K562 (cell line): ENCODE measurements at regions not wholly inside any gene's neighbourhood (a gene's known extent, or its start where the extent isn't known, plus 50 kb on each side); places are given as distances from the start of the nearest gene placed in this dataset.

Experiments
- ATAC-seq: fragments of 200-7000 bp; cut with Tn5 transposase; 3 replicates; pipeline ENCODE4 v1.9.1; 2020; ENCODE audit warnings: moderate library complexity
- BruUV-seq: library from RNA; stranded (reverse); fragments of 400-500 nt; replicated peaks from 2 replicates; lab custom pipeline; 2021; lab: Mats Ljungman, UMichigan
- CTCF ChIA-PET: fragments of 300-600 bp; formaldehyde crosslinking; extraction: SDS; loops from one replicate; lab custom pipeline; 2021; ENCODE audit warnings: low intra/inter-chr PET ratio; lab: Yijun Ruan, JAX
- POLR2A ChIA-PET: fragments of 300-600, 350-650 bp; sonication (Branson Sonifier 250); formaldehyde crosslinking; extraction: SDS; loops from one replicate; lab custom pipeline; 2021; ENCODE audit warnings: antibody characterized with exemption, inconsistent platforms; lab: Yijun Ruan, JAX
- DNase-seq, 4 experiments: peaks; one replicate each; pipeline versions ENCODE4 v3.0.0 to v3.0.0-alpha.2; 2011 to 2018; ENCODE audit warnings: low spot score in 3 of 4, mixed read lengths in 3 of 4; ENCODE audit errors: extremely low read depth in 1 of 4
- FAIRE-seq: peaks from 2 replicates; lab custom pipeline; 2011; peaks lifted over from hg19 to GRCh38; lab: Jason Lieb, UNC
- H2AFZ ChIP-seq: 2 replicates; pipeline ENCODE4 v1.6.0; 2011; ENCODE audit warnings: low read depth, low read length, control low read depth, inconsistent platforms
- H3K27ac ChIP-seq: fragments of 200-600 bp; 3 replicates; pipeline ENCODE4 v1.8.0; 2011; ENCODE audit warnings: low read depth, mild to moderate bottlenecking, control low read depth, inconsistent platforms, low read length, moderate library complexity, mixed read lengths; ENCODE audit errors: extremely low read depth
- H3K27me3 ChIP-seq, 2 experiments: fragments of 300-600 bp in 1 of 2; 2 replicates in 1 of 2; 3 replicates in 1 of 2; pipeline versions ENCODE4 v1.6.0 to v1.8.0; 2011; ENCODE audit warnings: inconsistent platforms in 2 of 2, low read length in 2 of 2, mild to moderate bottlenecking in 1 of 2, mixed read lengths in 1 of 2, moderate library complexity in 1 of 2; ENCODE audit not compliant: control insufficient read depth in 2 of 2, insufficient read depth in 2 of 2
- H3K36me3 ChIP-seq: fragments of 300-600 bp; 3 replicates; pipeline ENCODE4 v1.8.0; 2011; ENCODE audit warnings: mild to moderate bottlenecking, low read length, inconsistent platforms; ENCODE audit not compliant: control insufficient read depth, insufficient read depth
- H3K4me1 ChIP-seq, 2 experiments: fragments of 200-600 bp in 1 of 2; replicated peaks in 1 of 2; 2 replicates in 1 of 2; 3 replicates in 1 of 2; pipeline versions ENCODE4 v1.5.1 to v1.8.0; 2011; ENCODE audit warnings: inconsistent platforms in 2 of 2, low read length in 2 of 2, mild to moderate bottlenecking in 1 of 2, mixed read lengths in 1 of 2, moderate library complexity in 1 of 2; ENCODE audit not compliant: control insufficient read depth in 2 of 2, insufficient read depth in 2 of 2
- H3K4me2 ChIP-seq: 2 replicates; pipeline ENCODE4 v1.6.1; 2011; ENCODE audit warnings: low read length, control low read depth, inconsistent platforms, mixed read lengths; ENCODE audit not compliant: insufficient read depth
- H3K4me3 ChIP-seq: fragments of 200-600 bp; sonication (generic), shearing (Covaris generic); 2 replicates; pipeline ENCODE4 v1.5.1; 2016; ENCODE audit warnings: control low read depth, inconsistent platforms
- H3K79me2 ChIP-seq: fragments of 200-600 bp; 3 replicates; pipeline ENCODE4 v1.8.0; 2011; ENCODE audit warnings: low read length, inconsistent platforms; ENCODE audit not compliant: control insufficient read depth, insufficient read depth
- H3K9ac ChIP-seq, 2 experiments: 2 replicates each; pipeline versions ENCODE4 v1.6.0 to v1.6.1; 2011; ENCODE audit warnings: low read depth in 2 of 2, low read length in 2 of 2, control low read depth in 1 of 2, inconsistent platforms in 1 of 2, mild to moderate bottlenecking in 1 of 2, mixed read lengths in 1 of 2; ENCODE audit not compliant: insufficient read depth in 1 of 2
- H3K9me1 ChIP-seq: one replicate; pipeline ENCODE4 v1.6.0; 2011; ENCODE audit warnings: inconsistent platforms, mild to moderate bottlenecking, low read length, moderate library complexity; ENCODE audit not compliant: control insufficient read depth, insufficient read depth
- H3K9me3 ChIP-seq: replicated peaks from 2 replicates; pipeline ENCODE4 v1.5.1; 2011; ENCODE audit warnings: low read depth, low read length, inconsistent platforms; ENCODE audit not compliant: control insufficient read depth, insufficient read depth
- H4K20me1 ChIP-seq: replicated peaks from 2 replicates; pipeline ENCODE4 v1.6.1; 2011; ENCODE audit warnings: low read length, inconsistent platforms, mixed read lengths; ENCODE audit not compliant: control insufficient read depth, insufficient read depth
- CBX3 ChIP-seq, 2 experiments: IDR thresholded peaks; 1 replicate in 1 of 2; 2 replicates in 1 of 2; pipeline ENCODE4 v1.6.1; 2012; ENCODE audit warnings: inconsistent platforms in 2 of 2, low read length in 2 of 2, borderline replicate concordance in 1 of 2, control low read depth in 1 of 2
- CHD2 ChIP-seq: IDR thresholded peaks from 2 replicates; pipeline ENCODE4 v1.6.1; 2011; ENCODE audit warnings: low read depth, low read length
- CHD4 ChIP-seq: fragments of 200-600 bp; sonication (generic); IDR thresholded peaks from 3 replicates; pipeline ENCODE4 v1.6.1; 2012; ENCODE audit warnings: low read depth, mild to moderate bottlenecking, mixed read lengths, low read length, inconsistent platforms; ENCODE audit not compliant: insufficient read depth, insufficient replicate concordance, poor library complexity, severe bottlenecking
- EP400 ChIP-seq: fragments of 450-650 bp; IDR thresholded peaks from 2 replicates; pipeline ENCODE4 v1.6.1; 2017; ENCODE audit warnings: antibody characterized with exemption, mild to moderate bottlenecking, moderate library complexity
- HDAC6 ChIP-seq: IDR thresholded peaks from 2 replicates; pipeline ENCODE4 v1.6.1; 2012; ENCODE audit warnings: low read depth, mild to moderate bottlenecking, control low read depth, inconsistent platforms, low read length, moderate library complexity
- HMGN3 ChIP-seq: IDR thresholded peaks from 2 replicates; pipeline ENCODE4 v1.6.1; 2011; ENCODE audit warnings: borderline replicate concordance, low read depth, mild to moderate bottlenecking, mixed read lengths, low read length; ENCODE audit not compliant: insufficient read length; ENCODE audit errors: extremely low read depth
- JUN ChIP-seq, 2 experiments: sonication (generic) in 1 of 2; formaldehyde crosslinking in 1 of 2; IDR thresholded peaks; 2 replicates each; pipeline versions ENCODE4 v1.6.1 to v1.8.0; 2012 to 2022; ENCODE audit warnings: borderline replicate concordance in 2 of 2, mild to moderate bottlenecking in 2 of 2, improper control_type of control experiment in 1 of 2, low read depth in 1 of 2, low read length in 1 of 2, missing genetic modification reagents in 1 of 2
- LARP7 ChIP-seq: fragments of 450-650 bp; IDR thresholded peaks from 2 replicates; pipeline ENCODE4 v1.6.1; 2016
- POLR2B ChIP-seq: fragments of 450-650 bp; IDR thresholded peaks from 2 replicates; pipeline ENCODE4 v1.6.1; 2018; ENCODE audit warnings: low read depth; ENCODE audit not compliant: partially characterized antibody
- PTTG1 ChIP-seq: fragments of 450-650 bp; IDR thresholded peaks from 2 replicates; pipeline ENCODE4 v1.6.1; 2016; ENCODE audit warnings: low read depth, mild to moderate bottlenecking, missing genetic modification characterization, missing compliant biosample characterization
- RBM34 ChIP-seq: fragments of 200-400 bp; formaldehyde crosslinking; IDR thresholded peaks from 2 replicates; pipeline ENCODE4 v1.6.1; 2018; ENCODE audit warnings: low read length, borderline replicate concordance; ENCODE audit not compliant: insufficient read depth
- RUNX1 ChIP-seq: sonication (generic); IDR thresholded peaks from 2 replicates; pipeline ENCODE4 v1.6.1; 2016; ENCODE audit warnings: antibody characterized with exemption, low read depth
- SMARCB1 ChIP-seq: IDR thresholded peaks from 2 replicates; pipeline ENCODE4 v1.6.1; 2011; ENCODE audit warnings: improper control_type of control experiment, low read depth; ENCODE audit not compliant: insufficient read length
- TGIF2 ChIP-seq: sonication (generic); formaldehyde crosslinking; IDR thresholded peaks from 2 replicates; pipeline ENCODE4 v1.8.1; 2022; ENCODE audit warnings: mild to moderate bottlenecking, missing genetic modification reagents, moderate library complexity
- ZC3H11A ChIP-seq: IDR thresholded peaks from 2 replicates; pipeline ENCODE4 v1.6.1; 2012; ENCODE audit warnings: low read depth, low read length, improper control_type of control experiment
- ZC3H8 ChIP-seq: fragments of 450-650 bp; IDR thresholded peaks from 2 replicates; pipeline ENCODE4 v1.6.1; 2017
- ZKSCAN8 ChIP-seq: fragments of 200-800 bp; sonication (Bioruptor generic); IDR thresholded peaks from 2 replicates; pipeline ENCODE4 v1.6.1; 2016; ENCODE audit warnings: missing genetic modification characterization, missing compliant biosample characterization
- WGBS: fragments of 100-300 bp; shearing (Covaris generic); methylation state at CpG from one replicate; pipeline ENCODE4 v1.1.6; 2016; ENCODE audit warnings: low coverage, mixed read lengths; ENCODE audit not compliant: insufficient coverage; ENCODE audit errors: missing lambda C conversion rate; 5-methylcytosine and 5-hydroxymethylcytosine counted together
- in situ Hi-C: fragments of 300-500 bp; cut with MboI; formaldehyde crosslinking; loops from 4 replicates; pipeline ENCODE4 v1.15.0; 2018; ENCODE audit warnings: inconsistent platforms, mixed read lengths
- intact Hi-C: fragments of 100-400 bp; cut with micrococcal nuclease; formaldehyde crosslinking; loops from 2 replicates; pipeline ENCODE4 v1.14.2; 2022
- TF ChIP-seq, protein P1 (sequence below): sonication (generic); formaldehyde crosslinking; IDR thresholded peaks from 2 replicates; pipeline ENCODE4 v1.8.0; 2023; ENCODE audit warnings: missing genetic modification reagents, mild to moderate bottlenecking, borderline replicate concordance

DNA sequence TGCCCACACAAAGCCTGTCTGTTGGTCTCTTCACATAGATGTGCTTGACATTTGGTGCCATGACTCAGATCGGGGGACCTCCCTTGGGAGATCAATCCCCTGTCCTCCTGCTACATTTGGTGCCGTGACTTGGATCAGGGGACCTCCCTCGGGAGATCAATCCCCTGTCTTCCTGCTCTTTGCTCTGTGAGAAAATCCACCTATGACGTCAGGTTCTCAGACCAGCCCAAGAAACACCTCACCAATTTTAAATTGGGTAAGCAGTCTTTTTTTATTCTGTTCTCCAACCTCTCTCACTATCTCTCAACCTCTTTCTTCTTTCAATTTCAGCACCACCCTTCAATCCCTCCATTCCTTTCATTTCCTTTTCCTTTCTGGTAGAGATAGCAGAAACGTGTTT is 159.6 kb upstream of the AGTR2 start:
- POLR2A ChIA-PET: no interaction called here
- no peaks in the 10 kb centered on the region for H4K20me1 ChIP-seq
- H3K4me3 ChIP-seq: no peak overlapping the region
- no peaks in the 10 kb centered on the region for H3K9me1 ChIP-seq
- intact Hi-C loops (no loop called here), in situ Hi-C loops (no loop called here)
- no peak for DNase-seq
- H3K27me3 ChIP-seq: no peaks in the 10 kb centered on the region
- H3K79me2 ChIP-seq: no peaks in the 10 kb centered on the region
- BruUV-seq: no TSS peak
- no peak for ATAC-seq
- CTCF ChIA-PET: no interaction called here
- H3K9ac ChIP-seq: no peak overlapping the region
- H3K4me1 ChIP-seq: no peaks in the 10 kb centered on the region
- H3K4me2 ChIP-seq: no peak overlapping the region
- H3K9me3 ChIP-seq: no peaks in the 10 kb centered on the region
- no peak overlapping the region for H3K27ac ChIP-seq
- 0% methylated on average over 3 of the region's 5 CpGs for WGBS
- no peaks in the 10 kb centered on the region for H3K36me3 ChIP-seq
- FAIRE-seq: no peak
- TF ChIP-seq POLR2B (no peak), JUN (IDR thresholded peaks at IDR 0.05; ENCODE audit: borderline replicate concordance, low read depth, low read length) (no peak), JUN (CRISPR knock-in tag; IDR thresholded peaks at IDR 0.05; ENCODE audit: borderline replicate concordance) (no peak), LARP7 (no peak), PTTG1 (tag) (no peak), HMGN3 (no peak), ZC3H8 (no peak), CHD4 (no peak), CHD2 (no peak), RUNX1 (no peak), TGIF2 (CRISPR knock-in tag) (no peak), EP400 (no peak), ZC3H11A (no peak), CBX3 (IDR thresholded peaks at IDR 0.05; ENCODE audit: borderline replicate concordance in 1 of 2, low read length in 2 of 2) (no peak), ZKSCAN8 (CRISPR knock-in tag) (no peak), HDAC6 (no peak), RBM34 (no peak), SMARCB1 (no peak)
- TF ChIP-seq, protein P1, sequence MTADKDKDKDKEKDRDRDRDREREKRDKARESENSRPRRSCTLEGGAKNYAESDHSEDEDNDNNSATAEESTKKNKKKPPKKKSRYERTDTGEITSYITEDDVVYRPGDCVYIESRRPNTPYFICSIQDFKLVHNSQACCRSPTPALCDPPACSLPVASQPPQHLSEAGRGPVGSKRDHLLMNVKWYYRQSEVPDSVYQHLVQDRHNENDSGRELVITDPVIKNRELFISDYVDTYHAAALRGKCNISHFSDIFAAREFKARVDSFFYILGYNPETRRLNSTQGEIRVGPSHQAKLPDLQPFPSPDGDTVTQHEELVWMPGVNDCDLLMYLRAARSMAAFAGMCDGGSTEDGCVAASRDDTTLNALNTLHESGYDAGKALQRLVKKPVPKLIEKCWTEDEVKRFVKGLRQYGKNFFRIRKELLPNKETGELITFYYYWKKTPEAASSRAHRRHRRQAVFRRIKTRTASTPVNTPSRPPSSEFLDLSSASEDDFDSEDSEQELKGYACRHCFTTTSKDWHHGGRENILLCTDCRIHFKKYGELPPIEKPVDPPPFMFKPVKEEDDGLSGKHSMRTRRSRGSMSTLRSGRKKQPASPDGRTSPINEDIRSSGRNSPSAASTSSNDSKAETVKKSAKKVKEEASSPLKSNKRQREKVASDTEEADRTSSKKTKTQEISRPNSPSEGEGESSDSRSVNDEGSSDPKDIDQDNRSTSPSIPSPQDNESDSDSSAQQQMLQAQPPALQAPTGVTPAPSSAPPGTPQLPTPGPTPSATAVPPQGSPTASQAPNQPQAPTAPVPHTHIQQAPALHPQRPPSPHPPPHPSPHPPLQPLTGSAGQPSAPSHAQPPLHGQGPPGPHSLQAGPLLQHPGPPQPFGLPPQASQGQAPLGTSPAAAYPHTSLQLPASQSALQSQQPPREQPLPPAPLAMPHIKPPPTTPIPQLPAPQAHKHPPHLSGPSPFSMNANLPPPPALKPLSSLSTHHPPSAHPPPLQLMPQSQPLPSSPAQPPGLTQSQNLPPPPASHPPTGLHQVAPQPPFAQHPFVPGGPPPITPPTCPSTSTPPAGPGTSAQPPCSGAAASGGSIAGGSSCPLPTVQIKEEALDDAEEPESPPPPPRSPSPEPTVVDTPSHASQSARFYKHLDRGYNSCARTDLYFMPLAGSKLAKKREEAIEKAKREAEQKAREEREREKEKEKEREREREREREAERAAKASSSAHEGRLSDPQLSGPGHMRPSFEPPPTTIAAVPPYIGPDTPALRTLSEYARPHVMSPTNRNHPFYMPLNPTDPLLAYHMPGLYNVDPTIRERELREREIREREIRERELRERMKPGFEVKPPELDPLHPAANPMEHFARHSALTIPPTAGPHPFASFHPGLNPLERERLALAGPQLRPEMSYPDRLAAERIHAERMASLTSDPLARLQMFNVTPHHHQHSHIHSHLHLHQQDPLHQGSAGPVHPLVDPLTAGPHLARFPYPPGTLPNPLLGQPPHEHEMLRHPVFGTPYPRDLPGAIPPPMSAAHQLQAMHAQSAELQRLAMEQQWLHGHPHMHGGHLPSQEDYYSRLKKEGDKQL: no peak
- TF ChIP-seq, all 486 proteins: peak for 0
- H2AFZ ChIP-seq: no peak overlapping the region
